Uterus (tissue), 2 donors: ENCODE measurements at regions not wholly inside any gene's neighbourhood (a gene's known extent, or its start where the extent isn't known, plus 50 kb on each side); places are given as distances from the start of the nearest gene placed in this dataset.

Source experiments
- CTCF ChIP-seq, 4 experiments: fragments of 200-600 bp in 2 of 4; fragments of 450-650 bp in 2 of 4; sonication (generic) in 2 of 4; IDR thresholded peaks; one replicate each; pipeline ENCODE4 v1.5.1; 2016 to 2019; ENCODE audit warnings: antibody characterized with exemption in 4 of 4, mild to moderate bottlenecking in 2 of 4, moderate library complexity in 1 of 4
- POLR2A ChIP-seq, 2 donors: fragments of 450-650 bp; IDR thresholded peaks; one replicate each; pipeline ENCODE4 v1.6.1; 2016; ENCODE audit warnings: antibody characterized with exemption in 2 of 2, mild to moderate bottlenecking in 1 of 2, moderate library complexity in 1 of 2

- no peak for TF ChIP-seq POLR2A (IDR thresholded peaks at IDR 0.05)
- TF ChIP-seq CTCF (IDR thresholded peaks at IDR 0.05), result no peak
These were observed 158.7 kb upstream of the NBPF11 start for GRCh38 chr1:148310807-148311206.
